ENCODE measurements at regions not wholly inside any gene's neighbourhood (a gene's known extent, or its start where the extent isn't known, plus 50 kb on each side); places are given as distances from the start of the nearest gene placed in this dataset.

DNA sequence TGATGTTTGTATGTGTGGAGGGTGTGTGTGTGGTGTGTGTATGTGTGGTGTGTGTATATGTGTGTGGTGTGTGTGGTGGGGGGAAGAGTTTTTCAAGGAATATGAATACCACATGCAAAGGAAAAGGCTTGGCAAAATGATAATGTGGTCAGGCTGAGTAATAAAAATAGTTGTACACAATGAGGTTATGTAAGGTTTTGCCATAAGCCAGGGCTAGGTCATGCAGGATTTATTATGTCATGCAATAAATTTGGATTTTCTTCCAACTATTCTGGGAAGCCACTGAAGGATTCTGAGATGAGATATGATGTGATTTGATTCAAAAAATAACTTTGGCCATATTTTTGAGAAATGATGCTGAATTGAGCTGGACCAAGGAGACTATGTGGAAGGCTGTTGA lies 1191.6 kb upstream of the SEL1L start:
- TF ChIP-seq POLR2A (IDR thresholded peaks at IDR 0.05; ENCODE audit: low read length) (no peak), GATA1 (IDR thresholded peaks at IDR 0.05; ENCODE audit: low read depth, low read length) (no peak)

All from erythroblast (primary cell).